Muscle layer of colon (tissue), 2 donors: ENCODE measurements at regions not wholly inside any gene's neighbourhood (a gene's known extent, or its start where the extent isn't known, plus 50 kb on each side); places are given as distances from the start of the nearest gene placed in this dataset.

Experiments
- H3K27ac ChIP-seq: one replicate; pipeline ENCODE4 v1.7.0; 2013; ENCODE audit warnings: low read depth, mild to moderate bottlenecking, low read length, moderate library complexity
- H3K27me3 ChIP-seq, 2 donors: one replicate each; pipeline ENCODE4 v1.7.0; 2013; ENCODE audit warnings: low read length in 2 of 2, mild to moderate bottlenecking in 2 of 2; ENCODE audit not compliant: insufficient read depth in 2 of 2, control insufficient read depth in 1 of 2
- H3K36me3 ChIP-seq: one replicate; pipeline ENCODE4 v1.7.0; 2013; ENCODE audit warnings: mild to moderate bottlenecking, low read length; ENCODE audit not compliant: insufficient read depth
- H3K4me1 ChIP-seq: one replicate; pipeline ENCODE4 v1.7.0; 2013; ENCODE audit warnings: mild to moderate bottlenecking, low read length; ENCODE audit not compliant: insufficient read depth
- H3K4me3 ChIP-seq, 2 donors: one replicate each; pipeline ENCODE4 v1.7.0; 2013; ENCODE audit warnings: low read length in 2 of 2, low read depth in 1 of 2, mild to moderate bottlenecking in 1 of 2, moderate library complexity in 1 of 2
- H3K9ac ChIP-seq: one replicate; pipeline ENCODE4 v1.7.0; 2013; ENCODE audit warnings: low read length
- H3K9me3 ChIP-seq: one replicate; pipeline ENCODE4 v1.7.0; 2013; ENCODE audit warnings: mild to moderate bottlenecking, low read length
- donor health status: abdominal sarcoma.
- donor health status: Adenocarcinoma of cecum.

- no peak overlapping the region for H3K9ac ChIP-seq
- H3K4me3 ChIP-seq, result no peak overlapping the region
- H3K9me3 ChIP-seq, result no peaks in the 10 kb centered on the region
- no peaks in the 10 kb centered on the region for H3K4me1 ChIP-seq
- H3K27me3 ChIP-seq, result no peaks in the 10 kb centered on the region
- H3K27ac ChIP-seq, result no peak overlapping the region
- H3K36me3 ChIP-seq, result no peaks in the 10 kb centered on the region
Observed at GRCh38 chr10:55232553-55232952, 431.5 kb upstream of the PCDH15 start.

GRCh38 chr10:55227967-55228366, 426.9 kb upstream of the PCDH15 start:
- H3K9me3 ChIP-seq, result no peaks in the 10 kb centered on the region
- H3K4me1 ChIP-seq, result no peaks in the 10 kb centered on the region
- H3K36me3 ChIP-seq, result no peaks in the 10 kb centered on the region
- no peak overlapping the region for H3K9ac ChIP-seq
- H3K27ac ChIP-seq, result no peak overlapping the region
- H3K4me3 ChIP-seq, result no peak overlapping the region
- no peaks in the 10 kb centered on the region for H3K27me3 ChIP-seq

GRCh38 chr10:55224007-55224781, 423.2 kb upstream of the PCDH15 start:
- H3K9me3 ChIP-seq, result no peaks in the 10 kb centered on the region
- H3K4me3 ChIP-seq, result no peak overlapping the region
- no peaks in the 10 kb centered on the region for H3K27me3 ChIP-seq
- no peaks in the 10 kb centered on the region for H3K4me1 ChIP-seq
- H3K9ac ChIP-seq, result no peak overlapping the region
- H3K27ac ChIP-seq, result no peak overlapping the region
- H3K36me3 ChIP-seq, result no peaks in the 10 kb centered on the region

GRCh38 chr10:55223352-55223751, 422.3 kb upstream of the PCDH15 start:
- Histone ChIP-seq H3K9me3 (no peaks in the 10 kb centered on the region), H3K4me3 (no peak overlapping the region), H3K4me1 (no peaks in the 10 kb centered on the region), H3K36me3 (no peaks in the 10 kb centered on the region), H3K27ac (no peak overlapping the region), H3K9ac (no peak overlapping the region), H3K27me3 (no peaks in the 10 kb centered on the region)

GRCh38 chr10:55220975-55221374, 419.9 kb upstream of the PCDH15 start:
- no peak overlapping the region for H3K27ac ChIP-seq
- no peak overlapping the region for H3K9ac ChIP-seq
- no peak overlapping the region for H3K4me3 ChIP-seq
- H3K9me3 ChIP-seq, result no peaks in the 10 kb centered on the region
- H3K27me3 ChIP-seq, result no peaks in the 10 kb centered on the region
- no peaks in the 10 kb centered on the region for H3K4me1 ChIP-seq
- no peaks in the 10 kb centered on the region for H3K36me3 ChIP-seq

GRCh38 chr10:55215699-55216098, 414.7 kb upstream of the PCDH15 start:
- Histone ChIP-seq H3K27ac (no peak overlapping the region), H3K9ac (no peak overlapping the region), H3K9me3 (no peaks in the 10 kb centered on the region), H3K4me3 (no peak overlapping the region), H3K36me3 (no peaks in the 10 kb centered on the region), H3K4me1 (no peaks in the 10 kb centered on the region), H3K27me3 (no peaks in the 10 kb centered on the region)

GRCh38 chr10:55214608-55215007, 413.6 kb upstream of the PCDH15 start:
- H3K27ac ChIP-seq, result no peak overlapping the region

GRCh38 chr10:55212051-55212450, 411.0 kb upstream of the PCDH15 start:
- H3K9ac ChIP-seq, result no peak overlapping the region
- H3K4me1 ChIP-seq, result no peaks in the 10 kb centered on the region

More at GRCh38 chr10:55214608-55215007, 413.6 kb upstream of the PCDH15 start:
- H3K4me1 ChIP-seq, result no peaks in the 10 kb centered on the region
- no peaks in the 10 kb centered on the region for H3K27me3 ChIP-seq
- no peak overlapping the region for H3K4me3 ChIP-seq
- no peaks in the 10 kb centered on the region for H3K36me3 ChIP-seq
- no peaks in the 10 kb centered on the region for H3K9me3 ChIP-seq
- no peak overlapping the region for H3K9ac ChIP-seq

GRCh38 chr10:55203874-55204273, 402.8 kb upstream of the PCDH15 start:
- Histone ChIP-seq H3K27me3 (no peaks in the 10 kb centered on the region), H3K9ac (no peak overlapping the region), H3K27ac (no peak overlapping the region), H3K4me3 (no peak overlapping the region), H3K9me3 (no peaks in the 10 kb centered on the region), H3K36me3 (no peaks in the 10 kb centered on the region), H3K4me1 (no peaks in the 10 kb centered on the region)

More at GRCh38 chr10:55212051-55212450, 411.0 kb upstream of the PCDH15 start:
- Histone ChIP-seq H3K36me3 (no peaks in the 10 kb centered on the region), H3K4me3 (no peak overlapping the region), H3K27ac (no peak overlapping the region), H3K27me3 (no peaks in the 10 kb centered on the region), H3K9me3 (no peaks in the 10 kb centered on the region)

GRCh38 chr10:55203319-55203718, 402.3 kb upstream of the PCDH15 start:
- Histone ChIP-seq H3K36me3 (no peaks in the 10 kb centered on the region), H3K4me1 (no peaks in the 10 kb centered on the region), H3K4me3 (no peak overlapping the region), H3K9ac (no peak overlapping the region), H3K27me3 (no peaks in the 10 kb centered on the region), H3K27ac (no peak overlapping the region), H3K9me3 (no peaks in the 10 kb centered on the region)

- Histone ChIP-seq H3K27ac (no peak overlapping the region), H3K4me3 (no peak overlapping the region), H3K4me1 (no peaks in the 10 kb centered on the region), H3K36me3 (no peaks in the 10 kb centered on the region), H3K9me3 (no peaks in the 10 kb centered on the region), H3K9ac (no peak overlapping the region), H3K27me3 (no peaks in the 10 kb centered on the region)
Observed at GRCh38 chr10:55200020-55200419, 399.0 kb upstream of the PCDH15 start.

GRCh38 chr10:55191236-55191860, 390.3 kb upstream of the PCDH15 start:
- H3K27ac ChIP-seq, result no peak overlapping the region
- H3K4me1 ChIP-seq, result no peaks in the 10 kb centered on the region
- no peaks in the 10 kb centered on the region for H3K36me3 ChIP-seq
- no peak overlapping the region for H3K9ac ChIP-seq
- H3K27me3 ChIP-seq, result no peaks in the 10 kb centered on the region
- H3K9me3 ChIP-seq, result no peaks in the 10 kb centered on the region
- H3K4me3 ChIP-seq, result no peak overlapping the region
